Activated CD4-positive, alpha-beta T cell treated with anti-CD3 and anti-CD28 coated beads for 24 hours (primary cell): ENCODE measurements at regions not wholly inside any gene's neighbourhood (a gene's known extent, or its start where the extent isn't known, plus 50 kb on each side); places are given as distances from the start of the nearest gene placed in this dataset.
"Not testable (repeated sequence)": the region's sequence is repeated elsewhere in the genome, so short reads cannot be mapped to it uniquely, and the experiment has no call there.

Experiments used
- DNase-seq, 2 donors: peaks; one replicate each; pipeline ENCODE4 v3.0.0-alpha.2; 2020; ENCODE audit warnings: low read depth in 2 of 2

GRCh38 chr3:135633078-135633477, 332.4 kb upstream of the PPP2R3A start:
- DNase-seq, result no peak

- DNase-seq, result no peak
Measured at GRCh38 chr3:135636596-135636995, 328.9 kb upstream of the PPP2R3A start.

- DNase-seq, result no peak
Measured at GRCh38 chr3:135637013-135637412, 328.5 kb upstream of the PPP2R3A start.

- no peak for DNase-seq
Measured at GRCh38 chr3:135641761-135642160, 323.8 kb upstream of the PPP2R3A start.

- DNase-seq, result no peak
Measured at GRCh38 chr3:135645541-135645940, 320.0 kb upstream of the PPP2R3A start.

GRCh38 chr3:135646873-135647272, 318.7 kb upstream of the PPP2R3A start:
- DNase-seq, result no peak

- no peak for DNase-seq
Measured at GRCh38 chr3:135649361-135649760, 316.2 kb upstream of the PPP2R3A start.

GRCh38 chr3:135650309-135650708, 315.2 kb upstream of the PPP2R3A start:
- no peak for DNase-seq

GRCh38 chr3:135652388-135652787, 313.1 kb upstream of the PPP2R3A start:
- no peak for DNase-seq

GRCh38 chr3:135655328-135655727, 310.2 kb upstream of the PPP2R3A start:
- DNase-seq, result no peak

GRCh38 chr3:135658451-135658850, 307.1 kb upstream of the PPP2R3A start:
- DNase-seq, result not testable (repeated sequence)

GRCh38 chr3:135667061-135667460, 298.5 kb upstream of the PPP2R3A start:
- no peak for DNase-seq

- DNase-seq, result no peak
Measured at GRCh38 chr3:135674508-135674907, 291.0 kb upstream of the PPP2R3A start.

GRCh38 chr3:135678386-135678785, 287.1 kb upstream of the PPP2R3A start:
- DNase-seq, result no peak

GRCh38 chr3:135688003-135688402, 277.5 kb upstream of the PPP2R3A start:
- no peak for DNase-seq

- no peak for DNase-seq
Measured at GRCh38 chr3:135690664-135691063, 274.9 kb upstream of the PPP2R3A start.

GRCh38 chr3:135691240-135691639, 274.3 kb upstream of the PPP2R3A start:
- DNase-seq, result no peak

GRCh38 chr3:135694142-135694541, 271.4 kb upstream of the PPP2R3A start:
- DNase-seq, result no peak

GRCh38 chr3:135699741-135700140, 265.8 kb upstream of the PPP2R3A start:
- no peak for DNase-seq

- no peak for DNase-seq
Measured at GRCh38 chr3:135706758-135707375, 258.7 kb upstream of the PPP2R3A start.

GRCh38 chr3:135719449-135719848, 246.1 kb upstream of the PPP2R3A start:
- no peak for DNase-seq

- DNase-seq, result no peak
Measured at GRCh38 chr3:135728007-135728721, 237.4 kb upstream of the PPP2R3A start.

GRCh38 chr3:135731546-135731945, 234.0 kb upstream of the PPP2R3A start:
- no peak for DNase-seq

- DNase-seq, result no peak
Measured at GRCh38 chr3:135736740-135737139, 228.8 kb upstream of the PPP2R3A start.
